H9 (cell line): ENCODE measurements at regions not wholly inside any gene's neighbourhood (a gene's known extent, or its start where the extent isn't known, plus 50 kb on each side); places are given as distances from the start of the nearest gene placed in this dataset.
"Not testable (repeated sequence)": the region's sequence is repeated elsewhere in the genome, so short reads cannot be mapped to it uniquely, and the experiment has no call there.

Experiments used
- DNase-seq: peaks from one replicate; pipeline ENCODE4 v3.0.0-alpha.2; 2017
- H2AFZ ChIP-seq: one replicate; pipeline ENCODE4 v1.6.1; 2013; ENCODE audit warnings: mild to moderate bottlenecking, low read length, control low read depth, moderate library complexity
- H2AK5ac ChIP-seq: 2 replicates; pipeline ENCODE4 v1.6.1; 2013; ENCODE audit warnings: low read length, control low read depth, mixed read lengths; ENCODE audit not compliant: insufficient read length
- H2BK120ac ChIP-seq: one replicate; pipeline ENCODE4 v1.6.1; 2013; ENCODE audit warnings: low read depth, mild to moderate bottlenecking, low read length, control low read depth, inconsistent platforms; ENCODE audit not compliant: poor library complexity, severe bottlenecking
- H2BK12ac ChIP-seq: 2 replicates; pipeline ENCODE4 v1.6.1; 2013; ENCODE audit warnings: low read length, control low read depth, mixed read lengths, low read depth; ENCODE audit not compliant: insufficient read length
- H2BK15ac ChIP-seq: 2 replicates; pipeline ENCODE4 v1.6.1; 2013; ENCODE audit warnings: low read depth, low read length, control low read depth
- H2BK20ac ChIP-seq: one replicate; pipeline ENCODE4 v1.6.1; 2013; ENCODE audit warnings: low read depth, mild to moderate bottlenecking, low read length, control low read depth, inconsistent platforms; ENCODE audit not compliant: poor library complexity, severe bottlenecking
- H2BK5ac ChIP-seq: 2 replicates; pipeline ENCODE4 v1.6.1; 2013; ENCODE audit warnings: low read length, control low read depth, mixed read lengths; ENCODE audit not compliant: insufficient read length
- H3K14ac ChIP-seq: 2 replicates; pipeline ENCODE4 v1.6.1; 2013; ENCODE audit warnings: low read length, control low read depth; ENCODE audit not compliant: insufficient read depth
- H3K18ac ChIP-seq: 2 replicates; pipeline ENCODE4 v1.6.1; 2013; ENCODE audit warnings: low read depth, mild to moderate bottlenecking, mixed read lengths, low read length, control low read depth; ENCODE audit not compliant: insufficient read length
- H3K23ac ChIP-seq: 2 replicates; pipeline ENCODE4 v1.6.1; 2013; ENCODE audit warnings: low read length, control low read depth, mixed read lengths, low read depth; ENCODE audit not compliant: insufficient read length
- H3K23me2 ChIP-seq: 2 replicates; pipeline ENCODE4 v1.6.1; 2013; ENCODE audit warnings: low read depth, mild to moderate bottlenecking, mixed read lengths, low read length, control low read depth; ENCODE audit not compliant: insufficient read length, poor library complexity, severe bottlenecking
- H3K27ac ChIP-seq: 2 replicates; pipeline ENCODE4 v1.5.1; 2013; ENCODE audit warnings: low read length, control low read depth, mixed read lengths, low read depth; ENCODE audit not compliant: insufficient read length
- H3K27me3 ChIP-seq: 2 replicates; pipeline ENCODE4 v1.6.1; 2013; ENCODE audit warnings: low read length, control low read depth, inconsistent platforms; ENCODE audit not compliant: insufficient read depth
- H3K4ac ChIP-seq: 2 replicates; pipeline ENCODE4 v1.6.1; 2013; ENCODE audit warnings: low read depth, mild to moderate bottlenecking, control low read depth, inconsistent platforms, low read length, moderate library complexity
- H3K4me1 ChIP-seq: 2 replicates; pipeline ENCODE4 v1.6.1; 2013; ENCODE audit warnings: low read length, control low read depth, inconsistent platforms; ENCODE audit not compliant: insufficient read depth
- H3K4me2 ChIP-seq: 2 replicates; pipeline ENCODE4 v1.6.1; 2013; ENCODE audit warnings: low read length, control low read depth, mixed read lengths; ENCODE audit not compliant: insufficient read length, insufficient read depth
- H3K56ac ChIP-seq: 2 replicates; pipeline ENCODE4 v1.6.1; 2013; ENCODE audit warnings: low read depth, mild to moderate bottlenecking, mixed read lengths, low read length, control low read depth; ENCODE audit not compliant: insufficient read length
- H3K79me1 ChIP-seq: 2 replicates; pipeline ENCODE4 v1.6.1; 2013; ENCODE audit warnings: low read depth, mild to moderate bottlenecking, moderate library complexity, low read length, control low read depth, inconsistent platforms; ENCODE audit not compliant: insufficient read depth, poor library complexity, severe bottlenecking
- H3K79me2 ChIP-seq: 2 replicates; pipeline ENCODE4 v1.6.1; 2013; ENCODE audit warnings: low read length, control low read depth, inconsistent platforms; ENCODE audit not compliant: insufficient read depth
- H3K9ac ChIP-seq: 2 replicates; pipeline ENCODE4 v1.6.1; 2013; ENCODE audit warnings: low read length, control low read depth, mixed read lengths; ENCODE audit not compliant: insufficient read length; ENCODE audit errors: extremely low read depth
- H3K9me3 ChIP-seq: one replicate; pipeline ENCODE4 v1.6.1; 2013; ENCODE audit warnings: low read depth, low read length, inconsistent platforms; ENCODE audit not compliant: control insufficient read depth
- H3T11ph ChIP-seq: one replicate; pipeline ENCODE4 v1.6.1; 2013; ENCODE audit warnings: mild to moderate bottlenecking, low read length, control low read depth, inconsistent platforms
- H4K20me1 ChIP-seq: one replicate; pipeline ENCODE4 v1.6.1; 2013; ENCODE audit not compliant: control insufficient read depth, insufficient read length, insufficient read depth
- H4K5ac ChIP-seq: 2 replicates; pipeline ENCODE4 v1.6.1; 2013; ENCODE audit warnings: low read depth, mild to moderate bottlenecking, mixed read lengths, low read length, control low read depth; ENCODE audit not compliant: insufficient read length
- H4K8ac ChIP-seq: replicated peaks from 2 replicates; pipeline ENCODE4 v1.6.1; 2013; ENCODE audit warnings: low read length, control low read depth, mixed read lengths, low read depth; ENCODE audit not compliant: insufficient read length
- H4K91ac ChIP-seq: 2 replicates; pipeline ENCODE4 v1.6.1; 2013; ENCODE audit warnings: low read depth, mild to moderate bottlenecking, moderate library complexity, mixed read lengths, low read length, control low read depth; ENCODE audit not compliant: insufficient read length
- H3K27ac Mint-ChIP-seq, 3 experiments: 2 replicates in 2 of 3; 3 replicates in 1 of 3; pipeline ENCODE4 v1.8.0; 2020 to 2021; ENCODE audit warnings: mixed read lengths in 3 of 3, mild to moderate bottlenecking in 1 of 3, moderate library complexity in 1 of 3
- H3K27me3 Mint-ChIP-seq: 2 replicates; pipeline ENCODE4 v1.8.0; 2021; ENCODE audit warnings: low read depth, mild to moderate bottlenecking, moderate library complexity, mixed read lengths
- H3K36me3 Mint-ChIP-seq, 3 experiments: 2 replicates in 2 of 3; 3 replicates in 1 of 3; pipeline ENCODE4 v1.8.0; 2020 to 2021; ENCODE audit warnings: low read depth in 3 of 3, mixed read lengths in 3 of 3; ENCODE audit not compliant: insufficient read depth in 1 of 3
- H3K4me1 Mint-ChIP-seq, 2 experiments: 2 replicates each; pipeline ENCODE4 v1.8.0; 2020; ENCODE audit warnings: mixed read lengths in 2 of 2
- H3K4me3 Mint-ChIP-seq, 2 experiments: 2 replicates in 1 of 2; 3 replicates in 1 of 2; pipeline ENCODE4 v1.8.0; 2020 to 2021; ENCODE audit warnings: mild to moderate bottlenecking in 2 of 2, mixed read lengths in 2 of 2, moderate library complexity in 1 of 2
- H3K9me3 Mint-ChIP-seq, 2 experiments: 2 replicates in 1 of 2; 3 replicates in 1 of 2; pipeline ENCODE4 v1.8.0; 2020; ENCODE audit warnings: mild to moderate bottlenecking in 2 of 2, mixed read lengths in 2 of 2, moderate library complexity in 1 of 2
- WGBS: extraction: QIAGEN DNeasy Blood & Tissue Kit; methylation state at CpG from one replicate; pipeline ENCODE4 v1.1.7; 2013; ENCODE audit warnings: missing lambda C conversion rate, low lambda C conversion rate, mixed read lengths; ENCODE audit not compliant: insufficient read length; ENCODE audit errors: extremely low coverage; 5-methylcytosine and 5-hydroxymethylcytosine counted together
- TF ChIP-seq, protein P1 (sequence below): fragments of 200-600 bp; sonication (generic); conservative IDR thresholded peaks from 3 replicates; pipeline ENCODE4 v1.8.0; 2021; ENCODE audit warnings: antibody characterized with exemption, mild to moderate bottlenecking

DNA sequence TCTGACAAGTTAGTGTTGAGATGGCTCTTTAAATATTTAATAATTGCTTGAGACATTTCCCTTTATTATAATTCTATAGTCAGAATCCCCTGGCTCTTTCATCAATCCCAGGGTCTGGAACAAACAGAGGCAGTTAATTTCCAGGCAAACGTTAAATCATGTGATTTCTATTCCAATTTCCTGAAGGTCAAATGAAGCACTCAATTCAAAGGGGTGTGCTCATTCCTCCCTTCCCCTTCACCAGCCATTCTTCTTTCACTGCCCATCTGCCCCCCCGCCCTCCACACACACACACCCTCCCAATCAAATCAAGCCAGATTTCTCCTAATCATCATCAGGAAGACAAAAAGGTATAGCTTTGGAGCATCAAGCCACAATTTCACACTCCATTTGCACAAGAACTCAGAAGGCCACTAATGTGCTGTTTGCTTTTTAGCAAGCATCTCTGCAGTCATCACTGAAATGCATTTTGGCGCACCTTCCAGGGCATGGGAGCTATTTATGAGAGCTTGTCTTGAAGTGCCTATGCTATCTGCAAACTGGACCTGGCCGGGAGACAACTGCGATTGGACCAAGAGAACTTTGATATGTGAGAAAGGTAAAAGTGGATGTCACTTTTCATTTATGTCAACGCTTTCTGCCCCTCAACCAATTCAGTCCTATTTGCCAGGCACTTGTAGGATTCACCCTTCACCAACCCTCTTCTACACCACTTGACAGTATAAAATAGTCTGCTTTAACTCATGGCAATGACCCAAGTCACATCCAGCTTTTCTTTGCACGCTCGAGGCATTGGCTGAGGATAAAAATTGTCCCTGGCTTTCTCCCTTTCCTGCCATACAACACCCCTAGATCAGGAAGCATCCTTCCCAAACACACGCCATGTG, 315.1 kb upstream of the API5 start:
- Histone ChIP-seq H3K18ac (no peak overlapping the region), H3K79me1 (no peaks in the 10 kb centered on the region)

DNA sequence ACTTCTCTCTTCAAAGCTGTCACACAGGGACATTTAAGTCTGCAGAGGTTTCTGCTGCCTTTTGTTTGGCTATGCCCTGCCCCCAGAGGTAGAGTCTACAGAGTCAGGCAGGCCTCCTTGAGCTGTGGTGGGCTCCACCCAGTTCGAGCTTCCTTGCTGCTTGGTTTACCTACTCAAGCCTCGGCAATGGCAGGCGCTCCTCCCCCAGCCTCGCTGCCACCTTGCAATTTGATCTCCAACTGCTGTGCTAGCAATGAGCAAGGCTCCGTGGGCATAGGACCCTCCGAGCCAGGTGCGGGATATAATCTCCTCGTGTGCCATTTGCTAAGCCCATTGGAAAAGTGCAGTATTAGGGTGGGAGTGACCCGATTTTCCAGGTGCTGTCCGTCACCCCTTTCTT, 306.9 kb upstream of the API5 start:
- not testable (repeated sequence) for H3K4ac ChIP-seq, H3K27me3 ChIP-seq, H3K14ac ChIP-seq, H3K56ac ChIP-seq, H4K91ac ChIP-seq, H2BK20ac ChIP-seq, H4K5ac ChIP-seq, H3K27me3 Mint-ChIP-seq, H4K8ac ChIP-seq, H4K20me1 ChIP-seq, H3K9me3 ChIP-seq, H3K23me2 ChIP-seq, H2BK15ac ChIP-seq, H2AFZ ChIP-seq, H3K4me1 ChIP-seq, H3K27ac ChIP-seq, H3K9ac ChIP-seq, H3K27ac Mint-ChIP-seq, H2BK120ac ChIP-seq, H3T11ph ChIP-seq, H3K79me1 ChIP-seq, H3K4me2 ChIP-seq, H3K18ac ChIP-seq, DNase-seq, H3K79me2 ChIP-seq, H2AK5ac ChIP-seq, H2BK12ac ChIP-seq, H3K4me1 Mint-ChIP-seq, H3K4me3 Mint-ChIP-seq, H2BK5ac ChIP-seq, H3K23ac ChIP-seq
- peaks cover 4 to 19% (median 15%) of the 10 kb centered on the region in 3 experiments; a peak in 6 of 7 replicates for H3K36me3 Mint-ChIP-seq
- peaks cover 24 to 53% of the 10 kb centered on the region in 2 experiments for H3K9me3 Mint-ChIP-seq
- WGBS, result no CpG with 5 or more reads among the region's 10 CpGs

More for the DNA sequence above, 315.1 kb upstream of the API5 start:
- H3K4me1 ChIP-seq, result no peaks in the 10 kb centered on the region
- H4K20me1 ChIP-seq, result no peaks in the 10 kb centered on the region
- no peak overlapping the region for H3K4ac ChIP-seq
- H3K27me3 ChIP-seq, result no peaks in the 10 kb centered on the region
- Mint-ChIP-seq H3K4me1 (no peaks in the 10 kb centered on the region), H3K27me3 (no peaks in the 10 kb centered on the region), H3K9me3 (peaks cover 0 to 3% of the 10 kb centered on the region in 2 experiments; a peak in 1 of 5 replicates), H3K36me3 (no peaks in the 10 kb centered on the region), H3K4me3 (no peak overlapping the region), H3K27ac (no peak overlapping the region; a peak in 1 of 7 replicates)
- no peak overlapping the region for H4K91ac ChIP-seq
- H2AFZ ChIP-seq, result no peak overlapping the region
- H3K4me2 ChIP-seq, result no peak overlapping the region
- H3K9me3 ChIP-seq, result no peaks in the 10 kb centered on the region
- no peak overlapping the region for H3K9ac ChIP-seq
- H3T11ph ChIP-seq, result no peak overlapping the region
- TF ChIP-seq, protein P1, sequence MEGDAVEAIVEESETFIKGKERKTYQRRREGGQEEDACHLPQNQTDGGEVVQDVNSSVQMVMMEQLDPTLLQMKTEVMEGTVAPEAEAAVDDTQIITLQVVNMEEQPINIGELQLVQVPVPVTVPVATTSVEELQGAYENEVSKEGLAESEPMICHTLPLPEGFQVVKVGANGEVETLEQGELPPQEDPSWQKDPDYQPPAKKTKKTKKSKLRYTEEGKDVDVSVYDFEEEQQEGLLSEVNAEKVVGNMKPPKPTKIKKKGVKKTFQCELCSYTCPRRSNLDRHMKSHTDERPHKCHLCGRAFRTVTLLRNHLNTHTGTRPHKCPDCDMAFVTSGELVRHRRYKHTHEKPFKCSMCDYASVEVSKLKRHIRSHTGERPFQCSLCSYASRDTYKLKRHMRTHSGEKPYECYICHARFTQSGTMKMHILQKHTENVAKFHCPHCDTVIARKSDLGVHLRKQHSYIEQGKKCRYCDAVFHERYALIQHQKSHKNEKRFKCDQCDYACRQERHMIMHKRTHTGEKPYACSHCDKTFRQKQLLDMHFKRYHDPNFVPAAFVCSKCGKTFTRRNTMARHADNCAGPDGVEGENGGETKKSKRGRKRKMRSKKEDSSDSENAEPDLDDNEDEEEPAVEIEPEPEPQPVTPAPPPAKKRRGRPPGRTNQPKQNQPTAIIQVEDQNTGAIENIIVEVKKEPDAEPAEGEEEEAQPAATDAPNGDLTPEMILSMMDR, result no peak
- H2BK120ac ChIP-seq, result no peak overlapping the region
- no peak overlapping the region for H2BK20ac ChIP-seq
- H2BK15ac ChIP-seq, result no peak overlapping the region
- no peak overlapping the region for H3K56ac ChIP-seq
- H3K79me2 ChIP-seq, result no peaks in the 10 kb centered on the region
- H2BK12ac ChIP-seq, result no peak overlapping the region
- no peak overlapping the region for H4K8ac ChIP-seq
- H3K27ac ChIP-seq, result no peak overlapping the region
- WGBS, result no CpG with 5 or more reads among the region's 9 CpGs
- H3K23ac ChIP-seq, result no peak overlapping the region
- no peak overlapping the region for H4K5ac ChIP-seq
- H2AK5ac ChIP-seq, result no peak overlapping the region
- no peaks in the 10 kb centered on the region for H3K23me2 ChIP-seq
- no peak overlapping the region for H2BK5ac ChIP-seq
- H3K14ac ChIP-seq, result no peak overlapping the region
- DNase-seq, result no peak
